ENCODE measurements at regions not wholly inside any gene's neighbourhood (a gene's known extent, or its start where the extent isn't known, plus 50 kb on each side); places are given as distances from the start of the nearest gene placed in this dataset.

- TF ChIP-seq E2F5 (CRISPR knock-in tag; IDR thresholded peaks at IDR 0.05): no peak
- TF ChIP-seq CTCF (IDR thresholded peaks at IDR 0.05): no peak
- no peak for TF ChIP-seq NR2C2 (CRISPR knock-in tag; IDR thresholded peaks at IDR 0.05)
- TF ChIP-seq CBFB (CRISPR knock-in tag; IDR thresholded peaks at IDR 0.05; ENCODE audit: low read depth): no peak
- no peak for TF ChIP-seq ERG (CRISPR knock-in tag; IDR thresholded peaks at IDR 0.05)
- no peak for TF ChIP-seq SMAD3 (CRISPR knock-in tag; IDR thresholded peaks at IDR 0.05; ENCODE audit: borderline replicate concordance)
- no peak for TF ChIP-seq SP1 (CRISPR knock-in tag; conservative IDR thresholded peaks at IDR 0.05)
- TF ChIP-seq ATF2 (CRISPR knock-in tag; IDR thresholded peaks at IDR 0.05; ENCODE audit: borderline replicate concordance, low read depth): no peak
- no peak for TF ChIP-seq FOXJ3 (CRISPR knock-in tag; IDR thresholded peaks at IDR 0.05; ENCODE audit: borderline replicate concordance)
- no peak for TF ChIP-seq RORB (CRISPR knock-in tag; IDR thresholded peaks at IDR 0.05)
Observed at GRCh38 chr13:39822437-39822836, 167.0 kb downstream of the COG6 start.
